Activated CD8-positive, alpha-beta memory T cell treated with anti-CD3 and anti-CD28 coated beads, Interleukin-2, amount 10 ng/mL, durations not matched to agents 7 days and 5 days (primary cell): ENCODE measurements at regions not wholly inside any gene's neighbourhood (a gene's known extent, or its start where the extent isn't known, plus 50 kb on each side); places are given as distances from the start of the nearest gene placed in this dataset.

ENCODE experiments used
- ATAC-seq: fragments of 150-1000 bp; cut with Tn5 transposase; one replicate; pipeline ENCODE4 v1.10.0; 2021; ENCODE audit warnings: moderate library complexity
- CTCF ChIA-PET: fragments of 350-600 bp; sonication (Branson Sonifier 250); formaldehyde crosslinking; loops from one replicate; lab custom pipeline; 2021; ENCODE audit warnings: antibody characterized with exemption; lab: Charles Lee
- DNase-seq: peaks from one replicate; pipeline ENCODE4 v3.0.0-alpha.2; 2020
- H3K27ac Mint-ChIP-seq: one replicate; pipeline ENCODE4 v1.8.0; 2021; ENCODE audit warnings: mild to moderate bottlenecking, mixed read lengths
- H3K27me3 Mint-ChIP-seq: one replicate; pipeline ENCODE4 v1.8.0; 2021; ENCODE audit warnings: mixed read lengths
- H3K36me3 Mint-ChIP-seq: one replicate; pipeline ENCODE4 v1.8.0; 2021; ENCODE audit warnings: mild to moderate bottlenecking, mixed read lengths
- H3K4me1 Mint-ChIP-seq: one replicate; pipeline ENCODE4 v1.8.0; 2021; ENCODE audit warnings: mixed read lengths
- H3K4me3 Mint-ChIP-seq: one replicate; pipeline ENCODE4 v1.8.0; 2021; ENCODE audit warnings: mild to moderate bottlenecking, moderate library complexity, mixed read lengths
- H3K9me3 Mint-ChIP-seq: one replicate; pipeline ENCODE4 v1.8.0; 2022; ENCODE audit warnings: low read depth, mixed read lengths

DNA sequence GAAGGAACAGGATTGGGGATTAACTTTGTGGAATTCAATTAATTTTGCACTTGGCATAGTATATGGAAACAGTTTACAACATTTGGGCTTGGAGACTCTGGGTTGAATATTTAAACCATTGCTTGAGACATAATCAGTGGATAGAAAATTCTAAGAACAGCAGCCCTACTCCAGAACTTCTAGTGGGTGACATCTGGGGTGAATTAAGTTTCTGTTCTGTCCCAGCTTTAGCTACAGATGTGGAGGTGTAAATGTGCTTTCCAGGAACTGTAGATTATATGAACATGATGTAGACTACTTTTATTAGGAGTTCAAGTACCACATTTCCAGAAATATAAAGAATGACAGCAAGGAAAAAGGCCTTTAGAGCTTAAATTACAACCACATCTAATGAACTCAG is 51.9 kb upstream of the SKAP2 start:
- Mint-ChIP-seq H3K4me3 (no peak overlapping the region), H3K36me3 (no peaks in the 10 kb centered on the region), H3K27ac (no peak overlapping the region), H3K4me1 (no peaks in the 10 kb centered on the region), H3K27me3 (peaks cover 33% of the 10 kb centered on the region), H3K9me3 (no peaks in the 10 kb centered on the region)
- DNase-seq: no peak
- CTCF ChIA-PET: no interaction called here
- no peak for ATAC-seq
